ENCODE measurements at regions not wholly inside any gene's neighbourhood (a gene's known extent, or its start where the extent isn't known, plus 50 kb on each side); places are given as distances from the start of the nearest gene placed in this dataset.

DNA sequence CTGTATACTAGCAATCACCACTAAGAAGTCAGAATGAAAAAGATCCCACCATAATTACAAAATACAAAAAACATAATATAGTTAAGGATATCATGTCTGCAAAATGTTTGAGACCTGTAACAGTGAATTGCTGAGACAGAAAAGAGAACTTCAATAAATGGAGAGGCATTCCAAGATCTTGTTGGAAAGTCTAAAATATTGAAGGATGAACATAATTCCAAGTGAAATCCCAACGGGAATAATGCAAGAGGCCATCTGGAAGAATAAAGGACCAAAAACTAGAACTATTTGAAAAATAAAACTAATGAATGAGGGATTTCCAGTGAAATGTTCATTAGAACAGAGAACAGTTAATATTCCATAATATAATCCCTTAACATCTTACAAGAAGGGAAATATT lies 110.9 kb downstream of the COL6A6 start:
- no peak for DNase-seq (ENCODE audit: low spot score in 2 of 2)
- H3K9me3 Mint-ChIP-seq = no peaks in the 10 kb centered on the region
- no peaks in the 10 kb centered on the region for H3K36me3 Mint-ChIP-seq

More for the DNA sequence above, 110.9 kb downstream of the COL6A6 start:
- no peak for ATAC-seq
- H3K27ac Mint-ChIP-seq = no peak overlapping the region
